ENCODE measurements at regions not wholly inside any gene's neighbourhood (a gene's known extent, or its start where the extent isn't known, plus 50 kb on each side); places are given as distances from the start of the nearest gene placed in this dataset.

GRCh38 chr4:23986270-23986669 lies 96.4 kb upstream of the PPARGC1A start:
- Histone ChIP-seq H3K36me3 (ENCODE audit: insufficient read depth, low read length) (no peaks in the 10 kb centered on the region), H3K79me2 (ENCODE audit: insufficient read depth, low read length) (no peaks in the 10 kb centered on the region), H3K9me2 (ENCODE audit: low read depth, low read length) (no peaks in the 10 kb centered on the region), H3K9me3 (ENCODE audit: low read length) (no peaks in the 10 kb centered on the region), H3K9ac (ENCODE audit: low read length) (no peak overlapping the region), H3F3A (ENCODE audit: insufficient read depth, low read length) (no peaks in the 10 kb centered on the region), H3K4me2 (ENCODE audit: low read length) (no peak overlapping the region), H3K27ac (ENCODE audit: low read depth, low read length, poor library complexity, severe bottlenecking) (no peak overlapping the region), H2AFZ (ENCODE audit: low read length) (no peak overlapping the region), H4K20me1 (ENCODE audit: insufficient read depth, low read length) (no peaks in the 10 kb centered on the region), H3K4me3 (ENCODE audit: low read depth, low read length, poor library complexity, severe bottlenecking) (no peak overlapping the region), H3K27me3 (ENCODE audit: insufficient read depth, low read length) (no peaks in the 10 kb centered on the region), H3K4me1 (ENCODE audit: insufficient read depth, low read length, severe bottlenecking) (no peaks in the 10 kb centered on the region)
- no peak for TF ChIP-seq CTCF (IDR thresholded peaks at IDR 0.05; ENCODE audit: low read length)
- TF ChIP-seq EZH2 (IDR thresholded peaks at IDR 0.05; ENCODE audit: borderline replicate concordance, low read length), result no peak

GRCh38 chr4:23981328-23981727 lies 91.5 kb upstream of the PPARGC1A start:
- Histone ChIP-seq H3K36me3 (ENCODE audit: insufficient read depth, low read length) (no peaks in the 10 kb centered on the region), H3K4me3 (ENCODE audit: low read depth, low read length, poor library complexity, severe bottlenecking) (no peak overlapping the region), H3F3A (ENCODE audit: insufficient read depth, low read length) (no peaks in the 10 kb centered on the region), H3K79me2 (ENCODE audit: insufficient read depth, low read length) (no peaks in the 10 kb centered on the region), H2AFZ (ENCODE audit: low read length) (no peak overlapping the region), H3K9me3 (ENCODE audit: low read length) (no peaks in the 10 kb centered on the region), H3K4me1 (ENCODE audit: insufficient read depth, low read length, severe bottlenecking) (no peaks in the 10 kb centered on the region), H4K20me1 (ENCODE audit: insufficient read depth, low read length) (no peaks in the 10 kb centered on the region), H3K27me3 (ENCODE audit: insufficient read depth, low read length) (no peaks in the 10 kb centered on the region), H3K27ac (ENCODE audit: low read depth, low read length, poor library complexity, severe bottlenecking) (no peak overlapping the region), H3K9ac (ENCODE audit: low read length) (no peak overlapping the region), H3K4me2 (ENCODE audit: low read length) (no peak overlapping the region), H3K9me2 (ENCODE audit: low read depth, low read length) (no peaks in the 10 kb centered on the region)
- TF ChIP-seq EZH2 (IDR thresholded peaks at IDR 0.05; ENCODE audit: borderline replicate concordance, low read length) (no peak), CTCF (IDR thresholded peaks at IDR 0.05; ENCODE audit: low read length) (no peak)

- Histone ChIP-seq H3K9me2 (ENCODE audit: low read depth, low read length) (no peaks in the 10 kb centered on the region), H3K4me2 (ENCODE audit: low read length) (no peak overlapping the region)
- no peak for TF ChIP-seq EZH2 (IDR thresholded peaks at IDR 0.05; ENCODE audit: borderline replicate concordance, low read length)
- TF ChIP-seq CTCF (IDR thresholded peaks at IDR 0.05; ENCODE audit: low read length), result no peak
These were observed 89.7 kb upstream of the PPARGC1A start for GRCh38 chr4:23979534-23979933.

More at GRCh38 chr4:23979534-23979933, 89.7 kb upstream of the PPARGC1A start:
- Histone ChIP-seq H4K20me1 (ENCODE audit: insufficient read depth, low read length) (no peaks in the 10 kb centered on the region), H3K4me3 (ENCODE audit: low read depth, low read length, poor library complexity, severe bottlenecking) (no peak overlapping the region), H3K27me3 (ENCODE audit: insufficient read depth, low read length) (no peaks in the 10 kb centered on the region), H3K36me3 (ENCODE audit: insufficient read depth, low read length) (no peaks in the 10 kb centered on the region), H2AFZ (ENCODE audit: low read length) (no peak overlapping the region), H3K9me3 (ENCODE audit: low read length) (no peaks in the 10 kb centered on the region), H3K79me2 (ENCODE audit: insufficient read depth, low read length) (no peaks in the 10 kb centered on the region), H3K27ac (ENCODE audit: low read depth, low read length, poor library complexity, severe bottlenecking) (no peak overlapping the region), H3K9ac (ENCODE audit: low read length) (no peak overlapping the region), H3K4me1 (ENCODE audit: insufficient read depth, low read length, severe bottlenecking) (no peaks in the 10 kb centered on the region), H3F3A (ENCODE audit: insufficient read depth, low read length) (no peaks in the 10 kb centered on the region)

All from OCI-LY1 (cell line).